AG09309 (cell line): ENCODE measurements at regions not wholly inside any gene's neighbourhood (a gene's known extent, or its start where the extent isn't known, plus 50 kb on each side); places are given as distances from the start of the nearest gene placed in this dataset.

ENCODE experiments used
- DNase-seq: peaks from one replicate; pipeline ENCODE4 v3.0.0-alpha.2; 2010; ENCODE audit warnings: low read depth
- H3K4me3 ChIP-seq: 2 replicates; pipeline ENCODE4 v1.5.1; 2011; ENCODE audit warnings: mild to moderate bottlenecking, low read depth, low read length, moderate library complexity; ENCODE audit not compliant: control insufficient read depth
- CTCF ChIP-seq: IDR thresholded peaks from 2 replicates; pipeline ENCODE4 v1.5.1; 2011; ENCODE audit warnings: mild to moderate bottlenecking, low read depth, low read length, inconsistent platforms; ENCODE audit not compliant: insufficient read depth, control insufficient read depth; ENCODE audit errors: missing control alignments

- TF ChIP-seq CTCF: no peak
- H3K4me3 ChIP-seq: no peak overlapping the region
- DNase-seq: no peak
These were observed 148.3 kb downstream of the PHLDA1 start for GRCh38 chr12:75883241-75883640.

- no peak for DNase-seq
- H3K4me3 ChIP-seq: no peak overlapping the region
- TF ChIP-seq CTCF: no peak
These were observed 149.2 kb downstream of the PHLDA1 start for GRCh38 chr12:75882421-75882820.

GRCh38 chr12:75881920-75882319 is 149.7 kb downstream of the PHLDA1 start:
- no peak overlapping the region for H3K4me3 ChIP-seq
- no peak for DNase-seq
- TF ChIP-seq CTCF: no peak

GRCh38 chr12:75877763-75878621 is 153.6 kb downstream of the PHLDA1 start:
- H3K4me3 ChIP-seq: no peak overlapping the region
- DNase-seq: no peak
- TF ChIP-seq CTCF: no peak

- DNase-seq: no peak
- no peak for TF ChIP-seq CTCF
- no peak overlapping the region for H3K4me3 ChIP-seq
These were observed 154.5 kb downstream of the PHLDA1 start for GRCh38 chr12:75876832-75877762.

- no peak for DNase-seq
- no peak overlapping the region for H3K4me3 ChIP-seq
- TF ChIP-seq CTCF: no peak
These were observed 157.1 kb downstream of the PHLDA1 start for GRCh38 chr12:75874441-75874840.
